ENCODE measurements at regions not wholly inside any gene's neighbourhood (a gene's known extent, or its start where the extent isn't known, plus 50 kb on each side); places are given as distances from the start of the nearest gene placed in this dataset.

GRCh38 chr18:76564117-76564516 lies 69.1 kb upstream of the ZNF516 start:
- Histone ChIP-seq H3K4me3 (replicated peaks; ENCODE audit: low read depth, low read length) (no peak overlapping the region), H3K27me3 (replicated peaks; ENCODE audit: control insufficient read depth, insufficient read depth, low read length) (no peaks in the 10 kb centered on the region), H3K36me3 (ENCODE audit: control insufficient read depth, insufficient read depth, low read length) (no peaks in the 10 kb centered on the region)
- no peak for DNase-seq (ENCODE audit: extremely low read depth, insufficient read length)
- TF ChIP-seq, protein P1, sequence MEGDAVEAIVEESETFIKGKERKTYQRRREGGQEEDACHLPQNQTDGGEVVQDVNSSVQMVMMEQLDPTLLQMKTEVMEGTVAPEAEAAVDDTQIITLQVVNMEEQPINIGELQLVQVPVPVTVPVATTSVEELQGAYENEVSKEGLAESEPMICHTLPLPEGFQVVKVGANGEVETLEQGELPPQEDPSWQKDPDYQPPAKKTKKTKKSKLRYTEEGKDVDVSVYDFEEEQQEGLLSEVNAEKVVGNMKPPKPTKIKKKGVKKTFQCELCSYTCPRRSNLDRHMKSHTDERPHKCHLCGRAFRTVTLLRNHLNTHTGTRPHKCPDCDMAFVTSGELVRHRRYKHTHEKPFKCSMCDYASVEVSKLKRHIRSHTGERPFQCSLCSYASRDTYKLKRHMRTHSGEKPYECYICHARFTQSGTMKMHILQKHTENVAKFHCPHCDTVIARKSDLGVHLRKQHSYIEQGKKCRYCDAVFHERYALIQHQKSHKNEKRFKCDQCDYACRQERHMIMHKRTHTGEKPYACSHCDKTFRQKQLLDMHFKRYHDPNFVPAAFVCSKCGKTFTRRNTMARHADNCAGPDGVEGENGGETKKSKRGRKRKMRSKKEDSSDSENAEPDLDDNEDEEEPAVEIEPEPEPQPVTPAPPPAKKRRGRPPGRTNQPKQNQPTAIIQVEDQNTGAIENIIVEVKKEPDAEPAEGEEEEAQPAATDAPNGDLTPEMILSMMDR (IDR thresholded peaks at IDR 0.05; ENCODE audit: insufficient read depth, low read length, poor library complexity, severe bottlenecking) = no peak

DNA sequence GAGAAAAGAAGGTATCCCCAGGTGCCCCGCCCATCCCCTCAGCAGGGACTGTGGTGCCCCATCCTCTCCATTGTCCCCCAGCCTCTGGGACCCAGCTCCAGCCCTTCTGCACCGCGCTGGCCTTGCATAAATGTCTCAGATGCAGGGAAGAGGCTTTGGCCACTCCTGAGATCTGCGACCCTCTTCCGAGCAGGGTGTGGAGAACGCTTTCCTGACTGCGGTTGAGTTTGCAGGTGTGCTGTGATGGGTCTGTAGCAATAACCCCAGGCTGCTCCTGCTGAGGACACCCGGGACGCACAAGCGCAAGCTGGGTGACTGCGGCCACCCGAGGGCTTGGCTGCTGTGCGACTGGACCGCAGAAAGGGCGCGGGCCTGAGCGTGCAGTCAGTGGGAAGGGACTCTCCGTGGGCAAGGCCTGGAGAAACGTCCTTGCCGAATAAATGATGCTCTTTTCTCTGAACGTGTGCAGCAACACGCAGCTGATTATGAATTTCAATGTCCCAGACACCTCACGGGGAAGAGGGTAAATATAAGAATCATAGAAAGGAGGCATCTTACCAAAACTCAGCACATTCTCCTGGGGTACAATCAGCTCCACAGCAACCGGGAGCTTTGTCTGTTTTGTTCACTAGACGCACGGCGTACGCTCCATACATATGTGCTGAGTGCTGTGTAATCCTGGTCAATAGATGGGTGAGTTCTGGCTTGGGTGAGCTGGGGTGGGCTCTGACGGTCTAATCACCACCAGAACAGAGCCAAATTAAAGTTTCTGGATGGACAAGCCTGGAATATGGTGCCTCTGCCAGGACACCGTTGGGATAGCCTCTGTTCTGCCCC lies 67.5 kb upstream of the ZNF516 start:
- DNase-seq (ENCODE audit: extremely low read depth, insufficient read length) = no peak

DNA sequence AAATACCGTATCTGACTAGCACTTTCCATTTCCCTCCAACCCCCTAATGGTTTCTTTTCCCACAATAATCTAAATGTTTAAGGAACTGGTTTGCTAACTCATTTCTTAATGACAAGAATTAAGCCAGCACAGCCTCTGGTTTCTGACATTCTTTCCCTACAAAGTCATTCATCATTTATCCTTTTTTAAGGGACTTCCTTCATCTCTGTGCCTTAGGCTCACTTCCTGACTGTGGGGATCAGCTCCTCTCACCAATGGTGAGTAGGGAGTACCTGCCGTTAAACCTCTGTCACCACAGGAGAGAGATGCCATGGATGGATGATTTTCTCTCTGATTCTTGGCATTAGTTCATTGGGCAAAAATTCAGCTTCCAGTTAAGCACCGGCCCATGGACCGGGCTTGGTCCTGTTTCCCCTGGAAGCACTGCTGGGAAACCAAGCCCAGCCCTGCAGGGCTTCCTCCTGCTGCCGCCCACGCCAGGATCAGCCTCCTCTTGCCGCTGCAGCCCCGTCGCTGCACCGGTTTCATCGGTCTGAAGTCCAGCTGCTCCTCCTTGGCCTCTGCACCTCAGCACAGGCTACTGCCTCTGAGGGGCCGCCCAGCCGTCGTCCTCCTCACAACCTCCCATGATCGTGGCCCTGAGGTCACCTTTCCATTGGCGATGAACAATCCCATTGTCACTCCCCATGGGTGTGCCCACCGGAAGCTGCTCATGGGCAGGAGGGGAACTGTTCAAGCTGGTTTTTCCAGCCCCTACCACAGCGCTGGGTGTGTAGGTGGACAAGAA lies 64.0 kb upstream of the ZNF516 start:
- H3K4me3 ChIP-seq (replicated peaks; ENCODE audit: low read depth, low read length) = no peak overlapping the region
- no peak for DNase-seq (ENCODE audit: extremely low read depth, insufficient read length)

More for the DNA sequence above, 67.5 kb upstream of the ZNF516 start:
- Histone ChIP-seq H3K36me3 (ENCODE audit: control insufficient read depth, insufficient read depth, low read length) (no peaks in the 10 kb centered on the region), H3K4me3 (replicated peaks; ENCODE audit: low read depth, low read length) (no peak overlapping the region), H3K27me3 (replicated peaks; ENCODE audit: control insufficient read depth, insufficient read depth, low read length) (no peaks in the 10 kb centered on the region)
- TF ChIP-seq, protein P1 (IDR thresholded peaks at IDR 0.05; ENCODE audit: insufficient read depth, low read length, poor library complexity, severe bottlenecking) = no peak

DNA sequence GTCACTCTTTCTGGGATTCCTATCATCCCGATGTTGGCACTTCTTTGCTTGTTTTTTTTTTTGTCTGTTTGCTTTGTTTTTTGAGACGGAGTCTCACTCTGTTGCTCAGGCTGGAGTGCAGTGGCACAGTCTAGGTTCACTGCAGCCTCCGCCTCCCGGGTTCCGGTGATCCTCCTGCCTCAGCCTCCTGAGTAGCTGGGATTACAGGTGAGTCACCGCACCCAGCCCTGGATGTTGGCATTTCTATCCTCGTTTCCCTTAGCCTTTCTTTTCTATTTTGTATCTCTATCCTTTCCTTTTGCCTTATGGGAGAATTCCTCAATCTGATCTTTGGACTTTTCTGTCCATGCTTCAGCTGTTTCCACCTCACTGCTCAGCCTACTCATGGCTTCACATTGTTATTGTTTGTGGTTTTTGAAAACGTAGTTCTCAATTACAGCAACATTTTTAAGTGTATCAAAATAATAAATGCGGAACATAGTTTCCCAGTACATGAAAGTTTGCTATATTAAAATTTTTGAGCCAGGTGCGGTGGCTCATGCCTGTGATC lies 62.1 kb upstream of the ZNF516 start:
- DNase-seq (ENCODE audit: extremely low read depth, insufficient read length) = no peak
- Histone ChIP-seq H3K27me3 (replicated peaks; ENCODE audit: control insufficient read depth, insufficient read depth, low read length) (no peaks in the 10 kb centered on the region), H3K4me3 (replicated peaks; ENCODE audit: low read depth, low read length) (no peak overlapping the region), H3K36me3 (ENCODE audit: control insufficient read depth, insufficient read depth, low read length) (no peaks in the 10 kb centered on the region)
- TF ChIP-seq, protein P1 (IDR thresholded peaks at IDR 0.05; ENCODE audit: insufficient read depth, low read length, poor library complexity, severe bottlenecking) = no peak

More for the DNA sequence above, 64.0 kb upstream of the ZNF516 start:
- TF ChIP-seq, protein P1 (IDR thresholded peaks at IDR 0.05; ENCODE audit: insufficient read depth, low read length, poor library complexity, severe bottlenecking) = no peak
- Histone ChIP-seq H3K36me3 (ENCODE audit: control insufficient read depth, insufficient read depth, low read length) (no peaks in the 10 kb centered on the region), H3K27me3 (replicated peaks; ENCODE audit: control insufficient read depth, insufficient read depth, low read length) (no peaks in the 10 kb centered on the region)

GRCh38 chr18:76554547-76555222 lies 59.6 kb upstream of the ZNF516 start:
- DNase-seq (ENCODE audit: extremely low read depth, insufficient read length) = no peak
- TF ChIP-seq, protein P1 (IDR thresholded peaks at IDR 0.05; ENCODE audit: insufficient read depth, low read length, poor library complexity, severe bottlenecking) = no peak
- Histone ChIP-seq H3K27me3 (replicated peaks; ENCODE audit: control insufficient read depth, insufficient read depth, low read length) (no peaks in the 10 kb centered on the region), H3K36me3 (ENCODE audit: control insufficient read depth, insufficient read depth, low read length) (no peaks in the 10 kb centered on the region), H3K4me3 (replicated peaks; ENCODE audit: low read depth, low read length) (no peak overlapping the region)
